HUES64 (cell line): ENCODE measurements at regions not wholly inside any gene's neighbourhood (a gene's known extent, or its start where the extent isn't known, plus 50 kb on each side); places are given as distances from the start of the nearest gene placed in this dataset.

Experiments used
- H3K27ac ChIP-seq: 2 replicates; pipeline ENCODE4 v1.7.0; 2013; ENCODE audit warnings: low read depth, low read length, inconsistent platforms
- H3K27me3 ChIP-seq: 2 replicates; pipeline ENCODE4 v1.6.1; 2013; ENCODE audit warnings: mild to moderate bottlenecking, low read length; ENCODE audit not compliant: insufficient read depth
- H3K36me3 ChIP-seq: 2 replicates; pipeline ENCODE4 v1.6.1; 2013; ENCODE audit warnings: mild to moderate bottlenecking, low read length; ENCODE audit not compliant: insufficient read depth
- H3K4me1 ChIP-seq: 2 replicates; pipeline ENCODE4 v1.6.1; 2013; ENCODE audit warnings: mild to moderate bottlenecking, low read length, moderate library complexity; ENCODE audit not compliant: insufficient read depth
- H3K4me3 ChIP-seq: 2 replicates; pipeline ENCODE4 v1.5.1; 2013; ENCODE audit warnings: mild to moderate bottlenecking, low read length, moderate library complexity
- H3K9ac ChIP-seq: 2 replicates; pipeline ENCODE4 v1.6.1; 2013; ENCODE audit warnings: mild to moderate bottlenecking, low read depth, low read length
- H3K9me3 ChIP-seq: 2 replicates; pipeline ENCODE4 v1.6.1; 2013; ENCODE audit warnings: low read depth, low read length; ENCODE audit not compliant: insufficient read depth
- WGBS: fragments of 150-250, 120-280 bp; methylation state at CpG from one replicate; pipeline ENCODE4 v1.1.7; 2013; ENCODE audit warnings: missing lambda C conversion rate; 5-methylcytosine and 5-hydroxymethylcytosine counted together

GRCh38 chr1:57672346-57673140 is 248.7 kb upstream of the DAB1 start:
- Histone ChIP-seq H3K9me3 (no peaks in the 10 kb centered on the region), H3K27ac (no peak overlapping the region), H3K4me3 (no peak overlapping the region), H3K36me3 (no peaks in the 10 kb centered on the region), H3K9ac (no peak overlapping the region), H3K4me1 (no peaks in the 10 kb centered on the region), H3K27me3 (peaks cover 12% of the 10 kb centered on the region)
- 100% methylated on average over 1 of the region's 1 CpG for WGBS

- peaks cover 7% of the 10 kb centered on the region; the same call in 1 of the 2 replicates for H3K27me3 ChIP-seq
- no peak overlapping the region for H3K9ac ChIP-seq
- H3K27ac ChIP-seq, result no peak overlapping the region
- H3K4me1 ChIP-seq, result no peaks in the 10 kb centered on the region
- no peak overlapping the region for H3K4me3 ChIP-seq
- no peaks in the 10 kb centered on the region for H3K9me3 ChIP-seq
- H3K36me3 ChIP-seq, result no peaks in the 10 kb centered on the region
Measured at GRCh38 chr1:57671750-57672149, 247.9 kb upstream of the DAB1 start.

GRCh38 chr1:57659804-57660203 is 235.9 kb upstream of the DAB1 start:
- Histone ChIP-seq H3K27ac (no peak overlapping the region), H3K27me3 (no peaks in the 10 kb centered on the region), H3K9me3 (no peaks in the 10 kb centered on the region), H3K4me1 (no peaks in the 10 kb centered on the region), H3K9ac (no peak overlapping the region), H3K4me3 (no peak overlapping the region), H3K36me3 (no peaks in the 10 kb centered on the region)
- 100% methylated on average over 1 of the region's 1 CpG for WGBS

GRCh38 chr1:57655161-57655560 is 231.3 kb upstream of the DAB1 start:
- WGBS, result 93% methylated on average over 3 of the region's 3 CpGs
- H3K9ac ChIP-seq, result no peak overlapping the region
- H3K4me3 ChIP-seq, result no peak overlapping the region

DNA sequence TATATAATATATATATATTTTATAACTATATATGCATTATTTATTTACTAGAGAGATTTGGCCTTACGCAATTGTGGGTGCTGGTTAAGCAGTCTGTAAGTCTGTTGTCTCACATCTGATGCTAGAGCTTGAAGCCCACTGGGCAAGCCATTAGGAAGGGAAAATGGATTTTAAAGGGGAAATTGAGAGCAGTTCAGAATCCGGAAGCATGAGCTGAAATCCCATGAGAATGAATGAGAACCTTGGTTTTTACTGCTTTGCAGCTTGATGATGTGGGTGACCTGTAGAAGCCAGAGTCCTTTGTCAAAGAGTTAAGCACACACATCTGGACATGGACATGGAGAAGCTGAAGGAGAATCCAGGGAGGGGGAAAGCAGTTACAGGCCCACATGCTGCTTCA is 220.8 kb upstream of the DAB1 start:
- H3K9me3 ChIP-seq, result no peaks in the 10 kb centered on the region
- no peak overlapping the region for H3K9ac ChIP-seq
- H3K4me3 ChIP-seq, result no peak overlapping the region
- whole genome bisulfite sequencing, result 96% methylated on average over 2 of the region's 2 CpGs
- H3K36me3 ChIP-seq, result no peaks in the 10 kb centered on the region
- no peaks in the 10 kb centered on the region for H3K27me3 ChIP-seq
- H3K27ac ChIP-seq, result no peak overlapping the region
- no peaks in the 10 kb centered on the region for H3K4me1 ChIP-seq

More at GRCh38 chr1:57655161-57655560, 231.3 kb upstream of the DAB1 start:
- Histone ChIP-seq H3K9me3 (no peaks in the 10 kb centered on the region), H3K27ac (no peak overlapping the region), H3K36me3 (no peaks in the 10 kb centered on the region), H3K4me1 (no peaks in the 10 kb centered on the region), H3K27me3 (no peaks in the 10 kb centered on the region)

- Histone ChIP-seq H3K4me3 (no peak overlapping the region), H3K27me3 (no peaks in the 10 kb centered on the region), H3K4me1 (peaks cover 3% of the 10 kb centered on the region), H3K27ac (no peak overlapping the region), H3K9ac (no peak overlapping the region), H3K9me3 (no peaks in the 10 kb centered on the region), H3K36me3 (no peaks in the 10 kb centered on the region)
- WGBS, result 70% methylated on average over 1 of the region's 1 CpG
Measured at GRCh38 chr1:57638239-57638638, 214.4 kb upstream of the DAB1 start.

- Histone ChIP-seq H3K9me3 (no peaks in the 10 kb centered on the region), H3K9ac (no peak overlapping the region), H3K27me3 (no peaks in the 10 kb centered on the region), H3K4me1 (peaks cover 13% of the 10 kb centered on the region), H3K4me3 (no peak overlapping the region), H3K36me3 (no peaks in the 10 kb centered on the region), H3K27ac (no peak overlapping the region)
- 89% methylated on average over 2 of the region's 2 CpGs for WGBS
Measured at GRCh38 chr1:57637155-57637554, 213.3 kb upstream of the DAB1 start.

GRCh38 chr1:57633881-57634280 is 210.0 kb upstream of the DAB1 start:
- H3K27me3 ChIP-seq, result no peaks in the 10 kb centered on the region
- H3K4me3 ChIP-seq, result no peak overlapping the region
- H3K4me1 ChIP-seq, result peaks cover 13% of the 10 kb centered on the region
- H3K36me3 ChIP-seq, result no peaks in the 10 kb centered on the region
- no peaks in the 10 kb centered on the region for H3K9me3 ChIP-seq
- no peak overlapping the region for H3K27ac ChIP-seq
- WGBS, result 88% methylated on average over 3 of the region's 3 CpGs
- H3K9ac ChIP-seq, result no peak overlapping the region

- H3K27ac ChIP-seq, result no peak overlapping the region
- H3K9ac ChIP-seq, result no peak overlapping the region
- H3K9me3 ChIP-seq, result no peaks in the 10 kb centered on the region
- WGBS, result 24% methylated on average over 4 of the region's 4 CpGs
- H3K4me1 ChIP-seq, result peaks cover 13% of the 10 kb centered on the region
- no peaks in the 10 kb centered on the region for H3K27me3 ChIP-seq
- H3K36me3 ChIP-seq, result no peaks in the 10 kb centered on the region
- H3K4me3 ChIP-seq, result no peak overlapping the region
Measured at GRCh38 chr1:57633056-57633455, 209.2 kb upstream of the DAB1 start.

- Histone ChIP-seq H3K27ac (no peak overlapping the region), H3K4me3 (no peak overlapping the region), H3K36me3 (no peaks in the 10 kb centered on the region), H3K9ac (no peak overlapping the region), H3K4me1 (peaks cover 13% of the 10 kb centered on the region), H3K9me3 (no peaks in the 10 kb centered on the region), H3K27me3 (no peaks in the 10 kb centered on the region)
- 52% methylated on average over 3 of the region's 3 CpGs for WGBS
Measured at GRCh38 chr1:57632401-57632800, 208.5 kb upstream of the DAB1 start.

- no peak overlapping the region for H3K9ac ChIP-seq
- H3K9me3 ChIP-seq, result no peaks in the 10 kb centered on the region
- no peaks in the 10 kb centered on the region for H3K36me3 ChIP-seq
- no peak overlapping the region for H3K4me3 ChIP-seq
- no peaks in the 10 kb centered on the region for H3K27me3 ChIP-seq
- no peak overlapping the region for H3K27ac ChIP-seq
- H3K4me1 ChIP-seq, result peaks cover 36% of the 10 kb centered on the region
Measured at GRCh38 chr1:57627612-57628011, 203.8 kb upstream of the DAB1 start.
